H9 (cell line): ENCODE measurements at regions not wholly inside any gene's neighbourhood (a gene's known extent, or its start where the extent isn't known, plus 50 kb on each side); places are given as distances from the start of the nearest gene placed in this dataset.

ENCODE experiments used
- DNase-seq: peaks from one replicate; pipeline ENCODE4 v3.0.0-alpha.2; 2017
- H2AFZ ChIP-seq: one replicate; pipeline ENCODE4 v1.6.1; 2013; ENCODE audit warnings: mild to moderate bottlenecking, low read length, control low read depth, moderate library complexity
- H2AK5ac ChIP-seq: 2 replicates; pipeline ENCODE4 v1.6.1; 2013; ENCODE audit warnings: low read length, control low read depth, mixed read lengths; ENCODE audit not compliant: insufficient read length
- H2BK120ac ChIP-seq: one replicate; pipeline ENCODE4 v1.6.1; 2013; ENCODE audit warnings: low read depth, mild to moderate bottlenecking, low read length, control low read depth, inconsistent platforms; ENCODE audit not compliant: poor library complexity, severe bottlenecking
- H2BK12ac ChIP-seq: 2 replicates; pipeline ENCODE4 v1.6.1; 2013; ENCODE audit warnings: low read length, control low read depth, mixed read lengths, low read depth; ENCODE audit not compliant: insufficient read length
- H2BK15ac ChIP-seq: 2 replicates; pipeline ENCODE4 v1.6.1; 2013; ENCODE audit warnings: low read depth, low read length, control low read depth
- H2BK20ac ChIP-seq: one replicate; pipeline ENCODE4 v1.6.1; 2013; ENCODE audit warnings: low read depth, mild to moderate bottlenecking, low read length, control low read depth, inconsistent platforms; ENCODE audit not compliant: poor library complexity, severe bottlenecking
- H2BK5ac ChIP-seq: 2 replicates; pipeline ENCODE4 v1.6.1; 2013; ENCODE audit warnings: low read length, control low read depth, mixed read lengths; ENCODE audit not compliant: insufficient read length
- H3K14ac ChIP-seq: 2 replicates; pipeline ENCODE4 v1.6.1; 2013; ENCODE audit warnings: low read length, control low read depth; ENCODE audit not compliant: insufficient read depth
- H3K18ac ChIP-seq: 2 replicates; pipeline ENCODE4 v1.6.1; 2013; ENCODE audit warnings: low read depth, mild to moderate bottlenecking, mixed read lengths, low read length, control low read depth; ENCODE audit not compliant: insufficient read length
- H3K23ac ChIP-seq: 2 replicates; pipeline ENCODE4 v1.6.1; 2013; ENCODE audit warnings: low read length, control low read depth, mixed read lengths, low read depth; ENCODE audit not compliant: insufficient read length
- H3K23me2 ChIP-seq: 2 replicates; pipeline ENCODE4 v1.6.1; 2013; ENCODE audit warnings: low read depth, mild to moderate bottlenecking, mixed read lengths, low read length, control low read depth; ENCODE audit not compliant: insufficient read length, poor library complexity, severe bottlenecking
- H3K27ac ChIP-seq: 2 replicates; pipeline ENCODE4 v1.5.1; 2013; ENCODE audit warnings: low read length, control low read depth, mixed read lengths, low read depth; ENCODE audit not compliant: insufficient read length
- H3K27me3 ChIP-seq: 2 replicates; pipeline ENCODE4 v1.6.1; 2013; ENCODE audit warnings: low read length, control low read depth, inconsistent platforms; ENCODE audit not compliant: insufficient read depth
- H3K4ac ChIP-seq: 2 replicates; pipeline ENCODE4 v1.6.1; 2013; ENCODE audit warnings: low read depth, mild to moderate bottlenecking, control low read depth, inconsistent platforms, low read length, moderate library complexity
- H3K4me1 ChIP-seq: 2 replicates; pipeline ENCODE4 v1.6.1; 2013; ENCODE audit warnings: low read length, control low read depth, inconsistent platforms; ENCODE audit not compliant: insufficient read depth
- H3K4me2 ChIP-seq: 2 replicates; pipeline ENCODE4 v1.6.1; 2013; ENCODE audit warnings: low read length, control low read depth, mixed read lengths; ENCODE audit not compliant: insufficient read length, insufficient read depth
- H3K56ac ChIP-seq: 2 replicates; pipeline ENCODE4 v1.6.1; 2013; ENCODE audit warnings: low read depth, mild to moderate bottlenecking, mixed read lengths, low read length, control low read depth; ENCODE audit not compliant: insufficient read length
- H3K79me1 ChIP-seq: 2 replicates; pipeline ENCODE4 v1.6.1; 2013; ENCODE audit warnings: low read depth, mild to moderate bottlenecking, moderate library complexity, low read length, control low read depth, inconsistent platforms; ENCODE audit not compliant: insufficient read depth, poor library complexity, severe bottlenecking
- H3K79me2 ChIP-seq: 2 replicates; pipeline ENCODE4 v1.6.1; 2013; ENCODE audit warnings: low read length, control low read depth, inconsistent platforms; ENCODE audit not compliant: insufficient read depth
- H3K9ac ChIP-seq: 2 replicates; pipeline ENCODE4 v1.6.1; 2013; ENCODE audit warnings: low read length, control low read depth, mixed read lengths; ENCODE audit not compliant: insufficient read length; ENCODE audit errors: extremely low read depth
- H3K9me3 ChIP-seq: one replicate; pipeline ENCODE4 v1.6.1; 2013; ENCODE audit warnings: low read depth, low read length, inconsistent platforms; ENCODE audit not compliant: control insufficient read depth
- H3T11ph ChIP-seq: one replicate; pipeline ENCODE4 v1.6.1; 2013; ENCODE audit warnings: mild to moderate bottlenecking, low read length, control low read depth, inconsistent platforms
- H4K20me1 ChIP-seq: one replicate; pipeline ENCODE4 v1.6.1; 2013; ENCODE audit not compliant: control insufficient read depth, insufficient read length, insufficient read depth
- H4K5ac ChIP-seq: 2 replicates; pipeline ENCODE4 v1.6.1; 2013; ENCODE audit warnings: low read depth, mild to moderate bottlenecking, mixed read lengths, low read length, control low read depth; ENCODE audit not compliant: insufficient read length
- H4K8ac ChIP-seq: replicated peaks from 2 replicates; pipeline ENCODE4 v1.6.1; 2013; ENCODE audit warnings: low read length, control low read depth, mixed read lengths, low read depth; ENCODE audit not compliant: insufficient read length
- H4K91ac ChIP-seq: 2 replicates; pipeline ENCODE4 v1.6.1; 2013; ENCODE audit warnings: low read depth, mild to moderate bottlenecking, moderate library complexity, mixed read lengths, low read length, control low read depth; ENCODE audit not compliant: insufficient read length
- H3K27ac Mint-ChIP-seq, 3 experiments: 2 replicates in 2 of 3; 3 replicates in 1 of 3; pipeline ENCODE4 v1.8.0; 2020 to 2021; ENCODE audit warnings: mixed read lengths in 3 of 3, mild to moderate bottlenecking in 1 of 3, moderate library complexity in 1 of 3
- H3K27me3 Mint-ChIP-seq: 2 replicates; pipeline ENCODE4 v1.8.0; 2021; ENCODE audit warnings: low read depth, mild to moderate bottlenecking, moderate library complexity, mixed read lengths
- H3K36me3 Mint-ChIP-seq, 3 experiments: 2 replicates in 2 of 3; 3 replicates in 1 of 3; pipeline ENCODE4 v1.8.0; 2020 to 2021; ENCODE audit warnings: low read depth in 3 of 3, mixed read lengths in 3 of 3; ENCODE audit not compliant: insufficient read depth in 1 of 3
- H3K4me1 Mint-ChIP-seq, 2 experiments: 2 replicates each; pipeline ENCODE4 v1.8.0; 2020; ENCODE audit warnings: mixed read lengths in 2 of 2
- H3K4me3 Mint-ChIP-seq, 2 experiments: 2 replicates in 1 of 2; 3 replicates in 1 of 2; pipeline ENCODE4 v1.8.0; 2020 to 2021; ENCODE audit warnings: mild to moderate bottlenecking in 2 of 2, mixed read lengths in 2 of 2, moderate library complexity in 1 of 2
- H3K9me3 Mint-ChIP-seq, 2 experiments: 2 replicates in 1 of 2; 3 replicates in 1 of 2; pipeline ENCODE4 v1.8.0; 2020; ENCODE audit warnings: mild to moderate bottlenecking in 2 of 2, mixed read lengths in 2 of 2, moderate library complexity in 1 of 2
- CTCF ChIP-seq: fragments of 200-600 bp; sonication (generic); conservative IDR thresholded peaks from 3 replicates; pipeline ENCODE4 v1.8.0; 2021; ENCODE audit warnings: antibody characterized with exemption, mild to moderate bottlenecking
- WGBS: extraction: QIAGEN DNeasy Blood & Tissue Kit; methylation state at CpG from one replicate; pipeline ENCODE4 v1.1.7; 2013; ENCODE audit warnings: missing lambda C conversion rate, low lambda C conversion rate, mixed read lengths; ENCODE audit not compliant: insufficient read length; ENCODE audit errors: extremely low coverage; 5-methylcytosine and 5-hydroxymethylcytosine counted together

GRCh38 chr18:45488645-45489044 is 126.6 kb upstream of the SLC14A2 start:
- no peak overlapping the region for H2BK15ac ChIP-seq
- H3K23ac ChIP-seq = no peak overlapping the region
- no peak overlapping the region for H4K8ac ChIP-seq
- H3K4me1 Mint-ChIP-seq = no peaks in the 10 kb centered on the region
- peaks cover 1% of the 10 kb centered on the region; the same call in 1 of the 2 replicates for H3K27me3 Mint-ChIP-seq
- no peaks in the 10 kb centered on the region for H3K27me3 ChIP-seq
- H3K9ac ChIP-seq = no peak overlapping the region
- no peak overlapping the region for H3T11ph ChIP-seq
- WGBS = no CpG with 5 or more reads among the region's 3 CpGs
- H3K18ac ChIP-seq = no peak overlapping the region
- no peaks in the 10 kb centered on the region for H3K9me3 Mint-ChIP-seq
- no peaks in the 10 kb centered on the region for H3K4me1 ChIP-seq
- no peak overlapping the region for H3K27ac Mint-ChIP-seq
- H2BK12ac ChIP-seq = no peak overlapping the region
- DNase-seq = no peak
- H4K5ac ChIP-seq = no peak overlapping the region
- H2BK120ac ChIP-seq = no peak overlapping the region
- H3K4me3 Mint-ChIP-seq = no peak overlapping the region
- no peak overlapping the region for H3K14ac ChIP-seq
- H3K79me2 ChIP-seq = no peaks in the 10 kb centered on the region
- no peak overlapping the region for H3K27ac ChIP-seq
- no peaks in the 10 kb centered on the region for H4K20me1 ChIP-seq
- H3K4ac ChIP-seq = no peak overlapping the region
- H3K36me3 Mint-ChIP-seq = no peaks in the 10 kb centered on the region
- H4K91ac ChIP-seq = no peak overlapping the region
- H3K23me2 ChIP-seq = no peaks in the 10 kb centered on the region
- H2AK5ac ChIP-seq = no peak overlapping the region
- no peaks in the 10 kb centered on the region for H3K9me3 ChIP-seq
- H2AFZ ChIP-seq = no peak overlapping the region
- H2BK20ac ChIP-seq = no peak overlapping the region
- no peak overlapping the region for H3K4me2 ChIP-seq
- no peak for TF ChIP-seq CTCF
- H2BK5ac ChIP-seq = no peak overlapping the region
- no peak overlapping the region for H3K56ac ChIP-seq
- H3K79me1 ChIP-seq = no peaks in the 10 kb centered on the region
